Endothelial cell of umbilical vein (primary cell): ENCODE measurements at regions not wholly inside any gene's neighbourhood (a gene's known extent, or its start where the extent isn't known, plus 50 kb on each side); places are given as distances from the start of the nearest gene placed in this dataset.

Experiments used
- EZH2 ChIP-seq: IDR thresholded peaks from 2 replicates; pipeline ENCODE4 v1.6.1; 2012; ENCODE audit warnings: borderline replicate concordance, low read depth, mild to moderate bottlenecking, moderate library complexity, low read length, inconsistent platforms; ENCODE audit not compliant: severe bottlenecking
- FOS ChIP-seq: IDR thresholded peaks from 2 replicates; pipeline ENCODE4 v1.6.1; 2011; ENCODE audit warnings: mild to moderate bottlenecking, low read length, moderate library complexity, borderline replicate concordance; ENCODE audit not compliant: insufficient read depth
- GATA2 ChIP-seq: IDR thresholded peaks from 2 replicates; pipeline ENCODE4 v1.7.0; 2011; ENCODE audit warnings: low read depth, mild to moderate bottlenecking, moderate library complexity, mixed read lengths, low read length; ENCODE audit not compliant: insufficient read length, insufficient read depth
- JUN ChIP-seq: IDR thresholded peaks from 2 replicates; pipeline ENCODE4 v1.6.1; 2011; ENCODE audit warnings: borderline replicate concordance, low read depth; ENCODE audit not compliant: insufficient read length, insufficient read depth
- MYC ChIP-seq: IDR thresholded peaks from one replicate; pipeline ENCODE4 v1.6.1; 2011; ENCODE audit warnings: mild to moderate bottlenecking, low read depth, low read length
- POLR2A ChIP-seq: IDR thresholded peaks from 2 replicates; pipeline ENCODE4 v1.6.1; 2012; ENCODE audit warnings: low read depth, mild to moderate bottlenecking, control low read depth, low read length
- POLR2AphosphoS5 ChIP-seq: IDR thresholded peaks from 2 replicates; pipeline ENCODE4 v1.6.1; 2012; ENCODE audit warnings: low read depth, mild to moderate bottlenecking, control low read depth, low read length, moderate library complexity; ENCODE audit not compliant: insufficient read depth
- TF ChIP-seq, protein P1 (sequence below), 2 donors: IDR thresholded peaks; 1 replicate in 1 of 2; 2 replicates in 1 of 2; pipeline ENCODE4 v1.5.1; 2011; ENCODE audit warnings: low read length in 2 of 2, mild to moderate bottlenecking in 2 of 2, moderate library complexity in 2 of 2, control low read depth in 1 of 2, inconsistent platforms in 1 of 2, low read depth in 1 of 2; ENCODE audit not compliant: insufficient read depth in 1 of 2; ENCODE audit errors: extremely low read depth in 1 of 2
- TF ChIP-seq, protein P2 (sequence below): IDR thresholded peaks from 2 replicates; pipeline ENCODE4 v1.6.1; 2011; ENCODE audit not compliant: insufficient read depth, insufficient read length

DNA sequence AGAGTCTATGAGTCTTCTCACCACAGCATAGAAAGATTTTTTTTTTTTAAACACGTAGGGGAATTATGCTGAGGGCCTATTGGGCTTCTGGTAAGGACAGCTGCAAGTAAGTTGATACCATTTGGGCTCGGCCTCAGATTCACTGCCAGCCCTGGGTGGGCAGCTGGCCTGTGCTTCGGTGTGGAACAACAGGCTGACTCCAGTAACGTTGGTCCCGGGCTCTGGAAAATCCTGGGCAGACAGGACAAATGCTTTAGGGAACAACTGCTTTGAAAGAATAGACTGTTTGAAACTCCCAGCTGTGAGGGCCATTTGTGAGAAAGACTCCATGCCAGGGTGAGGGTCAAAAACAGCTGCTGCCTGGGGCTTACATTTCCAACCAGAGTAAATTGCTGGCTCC, 366.5 kb downstream of the QKI start:
- no peak for TF ChIP-seq FOS
- no peak for TF ChIP-seq POLR2AphosphoS5
- TF ChIP-seq, protein P1, sequence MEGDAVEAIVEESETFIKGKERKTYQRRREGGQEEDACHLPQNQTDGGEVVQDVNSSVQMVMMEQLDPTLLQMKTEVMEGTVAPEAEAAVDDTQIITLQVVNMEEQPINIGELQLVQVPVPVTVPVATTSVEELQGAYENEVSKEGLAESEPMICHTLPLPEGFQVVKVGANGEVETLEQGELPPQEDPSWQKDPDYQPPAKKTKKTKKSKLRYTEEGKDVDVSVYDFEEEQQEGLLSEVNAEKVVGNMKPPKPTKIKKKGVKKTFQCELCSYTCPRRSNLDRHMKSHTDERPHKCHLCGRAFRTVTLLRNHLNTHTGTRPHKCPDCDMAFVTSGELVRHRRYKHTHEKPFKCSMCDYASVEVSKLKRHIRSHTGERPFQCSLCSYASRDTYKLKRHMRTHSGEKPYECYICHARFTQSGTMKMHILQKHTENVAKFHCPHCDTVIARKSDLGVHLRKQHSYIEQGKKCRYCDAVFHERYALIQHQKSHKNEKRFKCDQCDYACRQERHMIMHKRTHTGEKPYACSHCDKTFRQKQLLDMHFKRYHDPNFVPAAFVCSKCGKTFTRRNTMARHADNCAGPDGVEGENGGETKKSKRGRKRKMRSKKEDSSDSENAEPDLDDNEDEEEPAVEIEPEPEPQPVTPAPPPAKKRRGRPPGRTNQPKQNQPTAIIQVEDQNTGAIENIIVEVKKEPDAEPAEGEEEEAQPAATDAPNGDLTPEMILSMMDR (IDR thresholded peaks at IDR 0.05; ENCODE audit: extremely low read depth in 1 of 2, insufficient read depth in 1 of 2, low read depth in 1 of 2, low read length in 2 of 2): no peak
- TF ChIP-seq, protein P2, sequence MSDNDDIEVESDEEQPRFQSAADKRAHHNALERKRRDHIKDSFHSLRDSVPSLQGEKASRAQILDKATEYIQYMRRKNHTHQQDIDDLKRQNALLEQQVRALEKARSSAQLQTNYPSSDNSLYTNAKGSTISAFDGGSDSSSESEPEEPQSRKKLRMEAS: no peak
- TF ChIP-seq EZH2: no peak
- no peak for TF ChIP-seq JUN
- no peak for TF ChIP-seq GATA2
- no peak for TF ChIP-seq POLR2A
- no peak for TF ChIP-seq MYC
